GM19463 (cell line): ENCODE measurements at regions not wholly inside any gene's neighbourhood (a gene's known extent, or its start where the extent isn't known, plus 50 kb on each side); places are given as distances from the start of the nearest gene placed in this dataset.
"Not testable (repeated sequence)": the region's sequence is repeated elsewhere in the genome, so short reads cannot be mapped to it uniquely, and the experiment has no call there.

Source experiments
- ATAC-seq: cut with Tn5 transposase; IDR thresholded peaks from one replicate; pipeline ENCODE4 v1.9.1; 2021; ENCODE audit warnings: mild to moderate bottlenecking, moderate library complexity; ENCODE audit not compliant: unreplicated experiment

GRCh38 chr3:90054311-90054710, 946.9 kb downstream of the EPHA3 start:
- no peak for ATAC-seq

- ATAC-seq = no peak
Observed at GRCh38 chr3:90055666-90056065, 948.2 kb downstream of the EPHA3 start.

GRCh38 chr3:90056281-90057032, 949.0 kb downstream of the EPHA3 start:
- ATAC-seq = no peak

- no peak for ATAC-seq
Observed at GRCh38 chr3:90062016-90062415, 954.6 kb downstream of the EPHA3 start.

- ATAC-seq = no peak
Observed at GRCh38 chr3:90062631-90063200, 955.3 kb downstream of the EPHA3 start.

GRCh38 chr3:90068783-90069182, 961.4 kb downstream of the EPHA3 start:
- no peak for ATAC-seq

- no peak for ATAC-seq
Observed at GRCh38 chr3:90069748-90070147, 962.3 kb downstream of the EPHA3 start.

- no peak for ATAC-seq
Observed at GRCh38 chr3:90076136-90076535, 968.7 kb downstream of the EPHA3 start.

- no peak for ATAC-seq
Observed at GRCh38 chr3:90080988-90081387, 973.6 kb downstream of the EPHA3 start.

- ATAC-seq = not testable (repeated sequence)
Observed at GRCh38 chr3:90086297-90086696, 978.9 kb downstream of the EPHA3 start.

- no peak for ATAC-seq
Observed at GRCh38 chr3:90087703-90088102, 980.3 kb downstream of the EPHA3 start.

GRCh38 chr3:90091549-90091948, 984.1 kb downstream of the EPHA3 start:
- no peak for ATAC-seq

- ATAC-seq = no peak
Observed at GRCh38 chr3:90092994-90093393, 985.6 kb downstream of the EPHA3 start.

- ATAC-seq = no peak
Observed at GRCh38 chr3:90095811-90096210, 988.4 kb downstream of the EPHA3 start.

- no peak for ATAC-seq
Observed at GRCh38 chr3:90099493-90099892, 992.1 kb downstream of the EPHA3 start.

GRCh38 chr3:90102146-90102545, 994.7 kb downstream of the EPHA3 start:
- ATAC-seq = no peak

GRCh38 chr3:90121326-90121725, 1013.9 kb downstream of the EPHA3 start:
- ATAC-seq = no peak

GRCh38 chr3:90128391-90128790, 1021.0 kb downstream of the EPHA3 start:
- ATAC-seq = no peak

GRCh38 chr3:90129730-90130129, 1022.3 kb downstream of the EPHA3 start:
- ATAC-seq = no peak

GRCh38 chr3:90132197-90132596, 1024.8 kb downstream of the EPHA3 start:
- no peak for ATAC-seq

GRCh38 chr3:90134090-90134489, 1026.7 kb downstream of the EPHA3 start:
- ATAC-seq = no peak

GRCh38 chr3:90136456-90137191, 1029.2 kb downstream of the EPHA3 start:
- no peak for ATAC-seq
